ENCODE measurements at regions not wholly inside any gene's neighbourhood (a gene's known extent, or its start where the extent isn't known, plus 50 kb on each side); places are given as distances from the start of the nearest gene placed in this dataset.

DNA sequence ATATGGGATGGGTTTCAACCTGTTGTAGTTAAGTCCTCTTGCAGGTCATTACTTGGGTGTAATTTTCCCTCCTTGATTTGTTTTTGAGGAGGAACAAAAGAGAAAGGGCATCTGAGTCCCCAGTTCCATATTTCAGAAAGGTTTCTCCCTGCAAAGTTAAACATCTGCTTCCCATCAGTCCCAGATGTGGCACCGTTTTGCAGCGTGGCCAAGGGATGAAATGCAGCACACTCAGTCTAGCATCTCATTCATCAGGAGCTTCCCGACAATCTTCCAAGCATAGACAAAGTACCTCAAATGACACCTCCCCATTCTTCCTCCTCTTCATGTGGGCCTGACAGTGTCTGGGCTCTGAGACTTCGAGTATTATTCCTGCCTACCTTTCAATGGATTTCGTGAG lies 363.7 kb upstream of the SOX9 start:
- no peak for DNase-seq (ENCODE audit: low read depth)
- no peaks in the 10 kb centered on the region for H3K27me3 ChIP-seq (ENCODE audit: control insufficient read depth, insufficient read depth, low read length)
- no peaks in the 10 kb centered on the region for H3K36me3 ChIP-seq (ENCODE audit: control insufficient read depth, insufficient read depth, low read length)
- no peak for TF ChIP-seq CTCF (IDR thresholded peaks at IDR 0.05; ENCODE audit: insufficient read depth, low read length, poor library complexity, severe bottlenecking)
- H3K4me3 ChIP-seq (ENCODE audit: low read depth, low read length) = no peak overlapping the region

DNA sequence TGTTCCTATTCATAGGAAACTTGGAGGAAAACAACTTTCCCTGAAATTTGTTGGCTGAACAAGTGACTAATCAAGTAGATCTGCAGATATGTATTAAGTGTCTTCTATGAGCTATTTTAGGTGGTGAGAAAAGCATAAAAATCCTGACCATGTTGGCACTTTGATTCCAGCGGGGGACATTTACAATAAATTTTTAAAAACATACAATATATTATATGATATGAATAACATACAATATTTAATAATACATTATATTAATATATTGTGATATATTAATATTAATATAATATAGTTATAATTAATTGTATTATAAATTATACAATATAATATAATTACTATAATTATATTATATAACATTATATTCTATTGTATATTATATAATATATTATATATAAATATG lies 362.9 kb upstream of the SOX9 start:
- H3K36me3 ChIP-seq (ENCODE audit: control insufficient read depth, insufficient read depth, low read length) = no peaks in the 10 kb centered on the region
- no peak overlapping the region for H3K4me3 ChIP-seq (ENCODE audit: low read depth, low read length)
- H3K27me3 ChIP-seq (ENCODE audit: control insufficient read depth, insufficient read depth, low read length) = no peaks in the 10 kb centered on the region
- no peak for DNase-seq (ENCODE audit: low read depth)
- TF ChIP-seq CTCF (IDR thresholded peaks at IDR 0.05; ENCODE audit: insufficient read depth, low read length, poor library complexity, severe bottlenecking) = no peak

- no peak for DNase-seq (ENCODE audit: low read depth)
- no peaks in the 10 kb centered on the region for H3K36me3 ChIP-seq (ENCODE audit: control insufficient read depth, insufficient read depth, low read length)
- no peak for TF ChIP-seq CTCF (IDR thresholded peaks at IDR 0.05; ENCODE audit: insufficient read depth, low read length, poor library complexity, severe bottlenecking)
- no peaks in the 10 kb centered on the region for H3K27me3 ChIP-seq (ENCODE audit: control insufficient read depth, insufficient read depth, low read length)
- no peak overlapping the region for H3K4me3 ChIP-seq (ENCODE audit: low read depth, low read length)
These were observed 361.3 kb upstream of the SOX9 start for GRCh38 chr17:71759422-71760060.

- Histone ChIP-seq H3K36me3 (ENCODE audit: control insufficient read depth, insufficient read depth, low read length) (no peaks in the 10 kb centered on the region), H3K4me3 (ENCODE audit: low read depth, low read length) (no peak overlapping the region), H3K27me3 (ENCODE audit: control insufficient read depth, insufficient read depth, low read length) (no peaks in the 10 kb centered on the region)
- DNase-seq (ENCODE audit: low read depth) = peak; percentile 28
- peak; percentile 13 for TF ChIP-seq CTCF (IDR thresholded peaks at IDR 0.05; ENCODE audit: insufficient read depth, low read length, poor library complexity, severe bottlenecking)
These were observed 360.6 kb upstream of the SOX9 start for GRCh38 chr17:71760062-71760720.

- no peak for TF ChIP-seq CTCF (IDR thresholded peaks at IDR 0.05; ENCODE audit: insufficient read depth, low read length, poor library complexity, severe bottlenecking)
- no peaks in the 10 kb centered on the region for H3K27me3 ChIP-seq (ENCODE audit: control insufficient read depth, insufficient read depth, low read length)
- no peak overlapping the region for H3K4me3 ChIP-seq (ENCODE audit: low read depth, low read length)
These were observed 358.3 kb upstream of the SOX9 start for GRCh38 chr17:71762526-71762925.

DNA sequence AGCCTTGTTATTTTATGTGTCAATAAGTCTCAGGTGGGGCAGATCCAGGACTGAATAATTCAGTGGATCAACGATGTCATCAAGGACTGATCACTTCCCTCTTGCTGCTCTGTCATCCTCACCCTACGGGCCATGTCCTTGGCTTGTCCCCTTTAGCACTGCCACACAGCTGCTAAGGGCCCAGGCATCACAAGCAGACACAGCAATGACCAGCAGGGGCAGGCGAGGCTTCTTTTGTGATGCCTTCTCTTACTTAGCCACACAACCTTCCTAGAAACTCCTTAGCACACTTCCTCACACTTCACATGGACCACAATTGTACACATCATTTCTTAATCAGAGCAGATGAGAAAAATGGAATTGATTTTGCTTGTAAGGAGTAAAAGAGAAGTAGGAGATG lies 356.3 kb upstream of the SOX9 start:
- H3K36me3 ChIP-seq (ENCODE audit: control insufficient read depth, insufficient read depth, low read length) = no peaks in the 10 kb centered on the region
- peak; percentile 46 for TF ChIP-seq CTCF (IDR thresholded peaks at IDR 0.05; ENCODE audit: insufficient read depth, low read length, poor library complexity, severe bottlenecking)
- H3K27me3 ChIP-seq (ENCODE audit: control insufficient read depth, insufficient read depth, low read length) = no peaks in the 10 kb centered on the region
- H3K4me3 ChIP-seq (ENCODE audit: low read depth, low read length) = no peak overlapping the region
- no peak for DNase-seq (ENCODE audit: low read depth)

More at GRCh38 chr17:71762526-71762925, 358.3 kb upstream of the SOX9 start:
- no peaks in the 10 kb centered on the region for H3K36me3 ChIP-seq (ENCODE audit: control insufficient read depth, insufficient read depth, low read length)
- peak; percentile 5 for DNase-seq (ENCODE audit: low read depth)
